UCSD-AML1 (cell line): ENCODE measurements at regions not wholly inside any gene's neighbourhood (a gene's known extent, or its start where the extent isn't known, plus 50 kb on each side); places are given as distances from the start of the nearest gene placed in this dataset.
"Not testable (repeated sequence)": the region's sequence is repeated elsewhere in the genome, so short reads cannot be mapped to it uniquely, and the experiment has no call there.

Experiments
- DNase-seq: peaks from one replicate; lab custom pipeline; 2025; ENCODE audit not compliant: unreplicated experiment; lab: John Stamatoyannopoulos, UW

DNA sequence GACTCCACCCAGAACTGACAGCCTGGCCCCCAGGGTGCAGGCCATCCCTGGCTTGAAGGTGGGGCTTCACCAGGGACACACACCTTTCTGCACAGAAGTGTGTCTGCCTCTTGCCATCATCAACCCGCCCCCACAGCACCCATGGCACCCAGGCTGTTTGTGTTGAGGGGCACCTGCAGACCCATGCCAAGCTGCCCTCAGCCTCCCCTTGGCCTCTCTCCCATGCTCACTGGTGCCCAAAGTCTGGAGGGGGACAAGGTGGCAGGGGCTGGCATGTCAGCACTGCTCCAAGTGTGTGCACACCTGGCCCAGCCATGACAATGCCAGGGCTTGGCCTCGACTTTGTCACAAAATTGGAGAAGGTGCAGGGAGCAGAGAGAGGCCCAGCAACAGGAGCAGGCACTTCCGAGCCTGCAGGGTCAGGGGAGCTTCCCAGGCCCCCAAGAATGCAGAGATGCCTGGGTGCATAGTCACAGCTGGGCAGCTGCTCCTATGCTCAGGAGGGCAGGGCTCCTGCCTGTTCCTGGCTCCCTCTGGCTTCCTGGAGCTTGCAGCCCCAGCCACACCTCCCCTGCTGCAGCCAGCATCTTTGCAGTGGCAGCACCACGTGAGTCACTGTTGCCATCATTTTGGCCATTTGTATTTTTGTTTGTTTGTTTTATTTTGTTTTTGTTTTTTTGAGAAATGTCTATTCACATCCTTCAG is 280.6 kb upstream of the UBE2E3 start:
- DNase-seq = no peak

DNA sequence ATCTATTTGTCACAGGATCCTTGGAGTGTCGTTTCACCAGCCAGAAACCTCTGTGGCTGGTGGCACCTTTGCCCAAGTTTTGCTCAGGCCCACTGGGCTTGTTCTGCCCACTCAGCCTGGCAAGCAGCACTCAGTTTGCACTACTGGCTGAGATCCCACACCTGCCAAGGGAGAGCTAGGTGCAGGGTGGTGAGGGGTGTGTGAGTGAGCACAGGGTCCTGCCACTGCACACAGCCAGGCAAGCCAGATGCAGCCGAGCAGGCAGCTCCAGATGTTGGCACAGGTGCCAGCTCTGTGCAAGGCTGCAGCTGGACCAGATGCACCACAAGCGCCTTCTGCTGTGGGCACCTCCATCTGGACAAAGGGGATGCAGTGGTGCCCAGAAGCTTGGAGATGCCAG is 281.7 kb upstream of the UBE2E3 start:
- no peak for DNase-seq

DNA sequence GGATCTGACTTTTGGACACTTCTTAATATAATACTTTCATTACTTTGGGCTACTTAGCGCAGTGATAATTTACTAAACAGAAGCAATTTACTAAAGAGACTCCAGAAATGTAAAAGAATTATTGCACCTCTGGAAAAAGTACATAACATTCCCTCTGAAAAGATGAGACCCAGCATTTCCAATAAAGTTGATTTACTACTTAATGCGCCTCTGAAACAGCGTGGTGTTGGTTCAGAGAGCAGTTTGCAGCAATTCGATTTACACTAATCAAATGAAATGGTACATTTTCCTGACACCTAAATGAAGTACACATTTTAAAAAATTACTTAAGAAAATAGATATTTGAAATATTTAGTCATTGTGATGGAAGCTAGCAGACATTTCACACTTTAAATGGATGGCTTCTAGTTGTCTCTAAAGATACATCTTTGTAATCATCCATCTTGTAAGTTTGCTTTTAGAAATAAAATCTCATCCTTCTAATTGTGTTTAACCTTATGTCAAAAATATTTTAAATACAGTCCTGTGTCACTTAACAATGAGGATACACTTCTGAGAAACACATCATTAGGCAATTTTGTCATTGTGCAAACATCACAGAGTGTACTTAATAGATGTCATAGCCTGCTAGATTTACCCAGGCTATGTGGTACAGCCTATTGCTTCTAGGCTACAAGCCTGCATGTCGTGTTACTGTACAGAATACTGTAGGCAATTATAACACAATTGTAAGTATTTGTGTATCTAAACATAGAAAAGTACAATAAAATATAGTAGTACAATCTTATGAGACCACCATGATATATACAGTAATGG is 284.6 kb upstream of the UBE2E3 start:
- no peak for DNase-seq

DNA sequence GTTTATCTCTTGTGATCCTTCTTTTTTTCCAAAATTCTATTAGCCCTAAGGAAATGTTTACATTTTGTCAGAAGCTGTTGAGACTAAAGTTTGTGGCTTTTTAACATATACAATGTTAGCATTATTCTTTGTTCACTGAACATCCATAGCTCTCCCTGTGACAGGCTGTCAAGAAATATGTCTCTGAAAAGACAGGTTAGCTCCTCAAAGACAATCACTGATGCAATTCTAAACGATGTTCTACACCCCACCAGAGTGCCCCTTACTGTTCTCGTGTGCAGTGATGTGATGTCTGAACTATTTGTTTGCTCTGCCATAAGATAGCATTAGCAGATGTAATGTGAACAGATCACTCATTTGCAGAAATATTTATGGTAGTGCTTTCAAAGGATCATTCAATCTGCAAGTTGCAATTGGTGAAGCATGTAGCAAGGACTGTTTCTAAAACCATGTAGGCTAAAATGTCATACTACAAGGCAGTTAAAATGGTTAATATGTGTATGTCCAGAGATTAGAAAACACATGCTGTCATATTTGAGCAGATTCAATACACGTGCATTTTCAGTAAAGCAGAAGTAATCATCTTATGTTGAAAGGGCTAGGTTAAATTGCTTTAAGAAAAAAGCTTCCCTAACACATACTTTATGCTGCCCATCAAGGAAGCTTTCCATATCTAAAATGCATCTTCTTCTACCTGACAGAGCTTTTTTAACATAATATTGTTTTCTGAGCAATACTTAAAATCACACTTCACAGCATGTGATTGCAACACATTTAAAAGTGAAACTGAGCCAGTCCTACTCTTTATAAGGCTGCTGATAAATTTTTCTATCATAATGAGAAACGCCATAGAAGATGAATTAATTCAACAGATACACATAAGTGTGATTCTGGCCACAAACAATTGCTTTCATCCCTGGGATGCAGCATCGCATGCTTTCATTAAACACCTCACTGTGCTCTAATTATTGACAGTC is 285.7 kb upstream of the UBE2E3 start:
- no peak for DNase-seq

DNA sequence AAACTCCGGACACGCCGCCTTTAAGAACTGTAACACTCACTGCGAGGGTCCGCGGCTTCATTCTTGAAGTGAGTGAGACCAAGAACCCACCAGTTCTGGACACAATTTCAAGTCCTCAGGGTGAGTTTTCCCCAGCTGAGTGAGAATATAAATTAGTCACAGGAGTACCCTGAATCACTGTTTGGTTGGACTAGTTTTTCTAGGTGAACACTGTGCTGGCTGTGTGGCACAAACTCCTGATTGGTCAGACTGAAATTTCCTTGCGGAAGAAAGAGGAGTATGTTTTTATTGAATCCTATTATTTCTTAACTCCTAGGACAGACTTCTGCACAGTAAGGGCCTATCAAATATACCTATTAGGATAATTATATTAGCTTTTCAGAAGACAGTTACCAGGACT is 288.1 kb upstream of the UBE2E3 start:
- DNase-seq = no peak

DNA sequence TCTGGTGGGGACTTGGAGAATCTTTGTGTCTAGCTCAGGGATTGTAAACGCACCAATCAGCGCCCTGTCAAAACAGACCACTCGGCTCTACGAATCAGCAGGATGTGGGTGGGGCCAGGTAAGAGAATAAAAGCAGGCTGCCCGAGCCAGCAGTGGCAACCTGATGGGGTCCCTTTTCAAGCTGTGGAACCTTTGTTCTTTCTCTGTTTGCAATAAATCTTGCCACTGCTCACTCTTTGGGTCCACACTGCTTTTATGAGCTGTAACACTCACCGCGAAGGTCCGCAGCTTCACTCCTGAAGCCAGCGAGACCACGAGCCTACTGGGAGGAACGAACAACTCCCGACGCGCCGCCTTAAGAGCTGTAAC is 288.6 kb upstream of the UBE2E3 start:
- not testable (repeated sequence) for DNase-seq

DNA sequence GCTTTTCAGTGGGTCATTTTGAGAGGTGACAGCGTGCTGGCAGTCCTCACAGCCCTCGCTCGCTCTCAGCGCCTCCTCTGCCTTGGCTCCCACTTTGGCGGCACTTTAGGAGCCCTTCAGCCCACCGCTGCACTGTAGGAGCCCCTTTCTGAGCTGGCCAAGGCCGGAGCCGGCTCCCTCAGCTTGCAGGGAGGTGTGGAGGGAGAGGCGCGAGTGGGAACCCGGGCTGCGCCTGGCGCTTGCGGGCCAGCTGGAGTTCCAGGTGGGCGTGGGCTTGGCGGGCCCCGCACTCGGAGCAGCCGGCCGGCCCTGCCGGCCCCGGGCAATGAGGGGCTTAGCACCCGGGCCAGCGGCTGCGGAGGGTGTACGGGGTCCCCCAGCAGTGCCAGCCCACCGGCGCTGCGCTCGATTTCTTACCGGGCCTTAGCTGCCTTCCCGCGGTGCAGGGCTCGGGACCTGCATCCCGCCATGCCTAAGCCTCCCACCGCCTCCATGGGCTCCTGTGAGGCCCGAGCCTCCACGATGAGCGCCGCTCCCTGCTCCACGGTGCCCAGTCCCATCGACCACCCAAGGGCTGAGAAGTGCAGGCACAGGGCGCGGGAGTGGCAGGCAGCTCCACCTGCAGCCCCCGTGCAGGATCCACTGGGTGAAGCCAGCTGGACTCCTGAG is 289.1 kb upstream of the UBE2E3 start:
- not testable (repeated sequence) for DNase-seq

DNA sequence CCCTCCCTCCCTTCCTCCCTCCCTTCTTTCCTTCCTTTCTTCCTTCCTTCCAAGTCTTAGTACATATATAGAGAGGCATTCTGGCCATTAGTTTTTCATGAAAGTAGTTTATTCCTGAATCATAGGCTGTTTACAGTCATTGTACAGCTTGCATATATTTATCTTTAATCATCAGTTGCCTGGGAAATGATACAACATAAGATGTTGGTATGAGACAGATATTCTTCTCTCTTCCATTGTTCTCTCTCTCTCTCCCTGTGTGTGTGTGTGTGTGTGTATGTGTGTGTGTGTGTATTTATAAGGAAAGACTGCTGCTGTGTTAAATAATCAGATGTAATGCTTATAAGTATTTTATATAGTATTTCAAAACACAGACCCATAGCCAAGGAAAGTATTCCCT is 289.8 kb upstream of the UBE2E3 start:
- DNase-seq = no peak

DNA sequence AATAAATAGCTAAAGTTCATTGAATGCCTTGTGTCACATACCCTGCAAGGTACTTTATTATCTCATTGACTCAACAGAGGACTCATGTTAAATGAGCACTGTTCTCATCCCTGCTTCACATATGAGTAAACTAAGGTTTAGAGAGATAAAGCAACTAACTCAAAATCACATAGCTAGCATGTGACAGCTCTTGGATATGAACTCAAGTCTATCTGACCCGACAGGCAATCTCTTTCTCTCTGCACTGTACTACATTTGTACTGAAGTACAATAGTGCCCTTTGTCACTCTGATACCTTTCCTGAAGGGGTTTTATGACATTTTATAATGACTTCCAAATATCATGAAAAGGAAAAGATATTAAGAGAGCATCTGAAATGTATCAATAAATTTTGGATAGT is 297.5 kb upstream of the UBE2E3 start:
- no peak for DNase-seq

DNA sequence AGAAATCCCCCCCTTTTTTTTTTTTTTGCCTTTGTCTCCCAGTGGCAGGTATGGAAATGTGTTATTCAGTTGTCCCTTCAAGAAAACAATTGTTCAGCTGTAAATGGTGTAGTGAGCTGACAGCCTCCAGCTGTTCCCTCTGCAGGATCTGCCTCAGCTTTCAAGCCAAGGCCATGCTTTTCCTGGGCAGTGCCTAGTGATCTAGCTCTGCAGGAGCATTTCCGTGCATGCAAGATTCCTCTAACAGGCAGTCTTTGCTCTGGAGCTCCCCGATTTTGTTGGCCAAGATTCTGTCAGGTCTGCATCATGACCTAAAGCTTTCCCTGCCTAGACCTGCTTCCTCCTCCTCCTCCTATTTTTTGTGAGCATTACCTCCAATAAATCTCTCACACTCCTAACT is 300.7 kb upstream of the UBE2E3 start:
- DNase-seq = no peak

DNA sequence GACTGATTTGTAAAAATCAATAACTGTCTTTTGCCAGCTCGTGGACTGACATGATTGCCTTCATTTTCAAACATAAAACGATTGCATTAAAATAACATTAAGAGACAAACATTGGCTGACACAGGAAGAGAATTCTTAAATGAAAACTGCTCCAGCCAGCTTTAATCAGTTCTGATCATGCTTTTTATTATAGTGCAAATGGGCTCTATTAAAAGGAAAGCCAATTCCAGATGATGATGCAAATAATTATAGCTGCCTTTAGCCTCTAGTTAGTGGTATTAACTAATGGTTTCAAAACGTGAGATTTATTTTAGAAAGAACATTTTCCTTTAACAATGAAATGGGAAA is 301.8 kb upstream of the UBE2E3 start:
- no peak for DNase-seq

DNA sequence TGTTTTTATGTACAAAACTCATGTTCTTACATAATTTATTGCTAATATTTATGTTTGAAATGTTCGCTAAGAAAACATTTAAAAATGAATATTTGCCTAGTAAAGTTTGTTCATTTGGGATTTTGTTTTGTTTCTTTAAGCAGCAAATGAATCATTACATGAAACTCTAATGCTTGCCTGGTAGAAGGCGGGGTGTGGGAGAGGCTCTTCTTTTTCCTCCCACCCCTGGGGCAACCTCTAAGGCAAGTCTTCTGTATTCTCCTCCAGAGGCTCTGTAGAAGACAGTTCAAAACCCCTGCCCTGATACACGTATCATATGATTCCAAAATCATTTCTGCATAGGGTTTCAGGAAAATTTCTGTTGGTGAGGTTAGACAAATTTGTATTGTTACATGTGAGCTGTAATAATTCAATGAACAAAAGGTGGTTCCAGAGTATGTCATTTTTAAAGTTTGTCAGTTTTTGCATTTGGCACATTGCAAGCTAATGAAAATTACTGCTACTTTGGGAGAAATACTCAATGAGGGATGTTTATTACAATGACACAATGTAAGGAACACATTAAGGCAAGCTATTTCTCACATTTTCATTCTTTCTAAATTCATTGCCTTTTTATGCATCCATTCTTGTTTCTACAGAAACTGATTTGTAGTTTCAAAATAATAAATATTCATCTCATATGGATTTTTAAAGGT is 302.3 kb upstream of the UBE2E3 start:
- DNase-seq = no peak

DNA sequence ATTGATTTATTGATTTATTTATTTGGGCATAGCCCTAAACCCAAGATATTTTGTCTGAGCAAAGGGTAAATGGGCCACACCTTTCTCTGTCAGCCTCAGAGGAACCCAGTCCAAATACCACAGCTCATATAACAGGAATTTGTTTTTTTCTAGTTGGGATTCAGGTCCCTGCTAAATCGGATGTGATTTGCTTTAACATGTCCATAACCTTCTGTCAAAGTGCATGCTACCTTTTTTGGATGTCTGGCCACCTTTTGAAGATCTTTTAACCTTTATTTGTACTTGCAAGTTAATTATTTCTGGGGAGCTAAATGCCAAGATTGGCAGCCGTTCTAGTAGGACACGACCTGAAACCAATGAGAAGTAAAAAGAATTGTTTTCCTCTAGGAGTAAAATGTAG is 303.2 kb upstream of the UBE2E3 start:
- DNase-seq = no peak

DNA sequence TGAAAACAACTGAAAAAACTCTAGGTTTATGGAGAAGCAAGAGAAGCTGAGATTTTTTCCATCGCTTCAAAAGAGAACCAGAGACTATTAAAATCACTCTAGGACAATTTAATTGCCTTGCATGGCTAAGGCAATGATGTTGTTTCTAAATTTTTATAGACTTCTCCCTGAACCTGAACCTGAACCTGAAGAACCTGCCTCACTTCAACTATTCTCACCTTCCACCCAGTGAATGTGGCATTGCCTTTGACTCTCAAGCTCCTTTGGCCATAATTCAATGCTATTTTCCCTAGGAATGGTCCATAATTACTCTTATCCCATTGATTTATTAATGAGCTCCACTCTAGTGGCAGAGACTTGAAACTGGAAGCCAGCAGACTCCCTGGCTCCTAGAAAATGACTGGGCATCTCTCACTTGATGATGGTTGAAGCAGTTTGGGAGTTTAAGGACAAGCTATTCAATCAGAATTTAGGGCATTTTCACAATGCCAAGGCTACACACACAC is 303.8 kb upstream of the UBE2E3 start:
- no peak for DNase-seq

DNA sequence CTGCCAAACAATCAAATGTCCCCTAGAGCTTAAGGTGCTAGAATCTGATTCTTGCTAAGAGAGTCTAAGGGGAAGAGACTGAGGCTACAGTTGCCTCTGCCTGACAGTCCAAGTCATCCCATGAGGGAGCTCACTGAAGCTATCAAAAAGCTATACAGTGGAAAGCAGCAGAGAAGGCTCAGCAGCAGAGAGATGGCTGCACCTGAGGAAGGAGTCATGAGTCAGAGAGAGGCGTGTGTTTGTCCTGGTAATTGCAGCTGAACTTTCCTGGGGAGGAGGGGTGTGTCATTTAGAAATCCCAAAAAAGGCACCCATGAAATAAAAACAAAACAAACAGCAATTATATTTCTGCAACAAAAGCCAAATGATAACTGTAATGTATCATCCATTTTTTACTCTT is 305.2 kb upstream of the UBE2E3 start:
- DNase-seq = no peak

DNA sequence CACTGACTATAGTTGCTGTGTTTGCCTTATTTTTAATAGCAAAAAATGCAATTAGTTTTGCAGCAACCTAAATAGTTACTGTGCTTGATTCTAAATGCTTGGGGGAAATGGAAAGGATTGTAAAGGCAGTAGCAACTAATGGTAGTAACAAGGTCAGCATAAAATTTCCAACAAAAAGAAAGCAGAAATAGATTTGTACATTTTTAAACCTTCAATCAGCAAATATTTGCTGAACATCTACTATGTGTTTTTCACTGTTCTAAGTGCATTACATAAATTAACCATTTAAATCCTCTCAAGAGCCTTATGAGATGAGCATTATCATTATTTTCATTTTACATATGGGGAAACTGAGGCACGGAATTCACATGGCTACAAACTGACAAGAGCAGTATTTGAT is 308.0 kb upstream of the UBE2E3 start:
- DNase-seq = no peak

DNA sequence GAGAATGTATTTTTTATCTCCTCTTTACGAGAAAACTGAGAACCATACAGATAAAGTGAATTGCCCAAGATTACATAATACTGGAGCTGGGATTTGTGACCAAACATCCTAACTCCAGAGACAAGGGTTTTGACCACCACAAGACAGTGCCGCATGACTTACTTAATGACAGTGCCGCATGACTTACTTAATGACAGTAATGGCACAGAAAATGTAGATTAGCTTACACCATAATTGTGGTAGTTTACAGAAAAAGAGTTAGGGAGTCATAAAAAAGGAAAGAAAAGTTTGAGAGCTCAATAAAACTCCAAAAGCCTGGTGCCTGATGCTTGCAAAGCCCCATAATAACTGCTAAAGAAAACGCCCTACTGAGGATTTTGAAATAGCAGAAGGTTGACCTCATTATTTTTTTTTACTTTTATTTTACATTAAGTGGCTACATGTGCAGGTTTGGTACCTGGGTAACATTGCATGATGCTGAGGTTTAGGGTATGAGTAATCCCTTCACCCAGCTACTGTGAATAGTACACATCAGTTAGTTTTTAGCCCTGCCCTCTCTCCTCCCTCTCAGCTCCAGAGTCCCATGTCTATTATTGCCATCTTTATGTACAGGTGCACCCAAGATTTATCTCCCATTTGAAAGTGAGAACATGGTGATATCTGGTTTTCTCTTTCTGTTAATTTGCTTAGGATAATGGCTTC is 310.0 kb upstream of the UBE2E3 start:
- DNase-seq = no peak

DNA sequence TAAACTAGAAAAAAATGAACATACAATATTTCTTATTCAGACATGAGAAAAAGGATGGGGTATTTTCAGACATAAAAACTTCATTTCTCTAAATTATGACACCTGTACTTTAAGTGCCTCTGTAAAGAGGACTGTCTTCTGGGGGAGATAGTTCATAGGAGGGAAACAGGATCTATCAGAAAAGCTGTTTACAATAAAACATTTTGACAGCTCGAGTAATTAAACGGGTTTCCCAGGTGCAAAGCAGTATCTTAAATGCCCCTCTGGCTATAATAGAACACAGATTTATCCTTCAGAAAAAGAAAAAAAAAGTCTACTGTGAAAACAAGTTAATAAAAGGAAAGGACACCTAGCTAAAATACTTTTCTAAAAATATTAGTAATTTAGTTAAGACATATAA is 311.4 kb upstream of the UBE2E3 start:
- no peak for DNase-seq

DNA sequence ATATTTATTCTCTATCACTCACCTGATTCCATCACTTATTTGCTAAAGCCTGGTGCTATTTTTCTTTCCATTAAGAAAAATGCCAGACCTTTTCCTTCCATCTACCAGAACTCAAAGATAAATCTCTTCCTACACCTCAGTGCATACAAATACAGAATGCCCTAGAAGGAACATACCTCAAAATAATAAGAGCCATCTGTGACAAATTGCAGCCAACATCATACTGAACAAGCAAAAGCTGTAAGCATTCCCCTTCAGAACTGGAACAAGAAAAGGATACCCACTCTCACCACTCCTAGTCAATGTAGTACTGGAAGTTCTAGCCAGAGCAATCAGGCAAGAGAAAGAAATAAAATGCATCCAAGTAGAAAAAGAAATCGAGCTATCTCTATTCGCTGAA is 315.9 kb upstream of the UBE2E3 start:
- no peak for DNase-seq
